ENCODE measurements at regions not wholly inside any gene's neighbourhood (a gene's known extent, or its start where the extent isn't known, plus 50 kb on each side); places are given as distances from the start of the nearest gene placed in this dataset.

GRCh38 chr5:68139611-68140441 is 75.7 kb upstream of the PIK3R1 start:
- no peak for ATAC-seq
- TF ChIP-seq OSR1 (CRISPR knock-in tag; IDR thresholded peaks at IDR 0.05) (no peak), ZC3H10 (CRISPR knock-in tag; IDR thresholded peaks at IDR 0.05) (no peak), RARB (CRISPR knock-in tag; IDR thresholded peaks at IDR 0.05) (no peak), GLIS3 (CRISPR knock-in tag; IDR thresholded peaks at IDR 0.05) (no peak)
- TF ChIP-seq, protein P1, sequence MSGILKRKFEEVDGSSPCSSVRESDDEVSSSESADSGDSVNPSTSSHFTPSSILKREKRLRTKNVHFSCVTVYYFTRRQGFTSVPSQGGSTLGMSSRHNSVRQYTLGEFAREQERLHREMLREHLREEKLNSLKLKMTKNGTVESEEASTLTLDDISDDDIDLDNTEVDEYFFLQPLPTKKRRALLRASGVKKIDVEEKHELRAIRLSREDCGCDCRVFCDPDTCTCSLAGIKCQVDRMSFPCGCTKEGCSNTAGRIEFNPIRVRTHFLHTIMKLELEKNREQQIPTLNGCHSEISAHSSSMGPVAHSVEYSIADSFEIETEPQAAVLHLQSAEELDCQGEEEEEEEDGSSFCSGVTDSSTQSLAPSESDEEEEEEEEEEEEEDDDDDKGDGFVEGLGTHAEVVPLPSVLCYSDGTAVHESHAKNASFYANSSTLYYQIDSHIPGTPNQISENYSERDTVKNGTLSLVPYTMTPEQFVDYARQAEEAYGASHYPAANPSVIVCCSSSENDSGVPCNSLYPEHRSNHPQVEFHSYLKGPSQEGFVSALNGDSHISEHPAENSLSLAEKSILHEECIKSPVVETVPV (CRISPR knock-in tag; IDR thresholded peaks at IDR 0.05): no peak

DNA sequence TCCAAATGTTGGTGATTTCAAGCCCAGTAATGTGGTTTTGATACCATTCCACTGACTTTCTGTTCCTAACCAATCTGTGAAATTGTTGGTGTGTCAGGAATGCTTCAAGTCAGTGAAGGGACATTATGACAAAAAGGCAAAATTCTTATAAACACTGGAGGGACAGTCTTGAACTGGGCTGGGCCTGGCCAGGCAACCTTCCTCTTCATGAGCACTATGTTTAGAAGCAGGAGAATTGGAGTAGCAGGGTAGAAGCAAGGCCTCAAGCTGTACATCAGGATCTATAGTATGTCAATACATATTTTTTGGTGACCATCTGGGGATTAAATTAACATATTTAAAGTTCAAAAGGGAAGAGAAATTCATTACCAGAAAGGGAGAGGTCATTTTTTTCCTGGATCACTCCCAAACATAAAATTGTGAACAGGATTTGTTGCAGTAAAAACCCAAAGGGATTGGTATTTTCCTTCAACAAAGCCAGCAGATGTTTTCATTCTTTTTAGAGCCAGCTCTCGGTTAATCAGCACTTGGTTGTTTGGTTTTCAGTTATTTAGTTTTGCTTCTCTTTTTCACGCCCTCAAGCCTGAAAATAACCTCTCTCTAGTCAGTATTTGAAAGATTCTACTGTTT is 77.9 kb upstream of the PIK3R1 start:
- no peak for ATAC-seq
- TF ChIP-seq ZFP30 (CRISPR knock-in tag; IDR thresholded peaks at IDR 0.05): no peak
- TF ChIP-seq, protein P2, sequence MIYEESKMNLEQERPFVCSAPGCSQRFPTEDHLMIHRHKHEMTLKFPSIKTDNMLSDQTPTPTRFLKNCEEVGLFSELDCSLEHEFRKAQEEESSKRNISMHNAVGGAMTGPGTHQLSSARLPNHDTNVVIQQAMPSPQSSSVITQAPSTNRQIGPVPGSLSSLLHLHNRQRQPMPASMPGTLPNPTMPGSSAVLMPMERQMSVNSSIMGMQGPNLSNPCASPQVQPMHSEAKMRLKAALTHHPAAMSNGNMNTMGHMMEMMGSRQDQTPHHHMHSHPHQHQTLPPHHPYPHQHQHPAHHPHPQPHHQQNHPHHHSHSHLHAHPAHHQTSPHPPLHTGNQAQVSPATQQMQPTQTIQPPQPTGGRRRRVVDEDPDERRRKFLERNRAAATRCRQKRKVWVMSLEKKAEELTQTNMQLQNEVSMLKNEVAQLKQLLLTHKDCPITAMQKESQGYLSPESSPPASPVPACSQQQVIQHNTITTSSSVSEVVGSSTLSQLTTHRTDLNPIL (CRISPR knock-in tag; IDR thresholded peaks at IDR 0.05; ENCODE audit: low read depth): no peak
- no peak for TF ChIP-seq ZNF70 (CRISPR knock-in tag; IDR thresholded peaks at IDR 0.05)
- no peak for TF ChIP-seq TCF4 (CRISPR knock-in tag; IDR thresholded peaks at IDR 0.05; ENCODE audit: borderline replicate concordance)
- TF ChIP-seq ZNF565 (CRISPR knock-in tag; conservative IDR thresholded peaks at IDR 0.05; ENCODE audit: low read depth): no peak
- TF ChIP-seq ESRRG (CRISPR knock-in tag; IDR thresholded peaks at IDR 0.05): no peak
- TF ChIP-seq, protein P3, sequence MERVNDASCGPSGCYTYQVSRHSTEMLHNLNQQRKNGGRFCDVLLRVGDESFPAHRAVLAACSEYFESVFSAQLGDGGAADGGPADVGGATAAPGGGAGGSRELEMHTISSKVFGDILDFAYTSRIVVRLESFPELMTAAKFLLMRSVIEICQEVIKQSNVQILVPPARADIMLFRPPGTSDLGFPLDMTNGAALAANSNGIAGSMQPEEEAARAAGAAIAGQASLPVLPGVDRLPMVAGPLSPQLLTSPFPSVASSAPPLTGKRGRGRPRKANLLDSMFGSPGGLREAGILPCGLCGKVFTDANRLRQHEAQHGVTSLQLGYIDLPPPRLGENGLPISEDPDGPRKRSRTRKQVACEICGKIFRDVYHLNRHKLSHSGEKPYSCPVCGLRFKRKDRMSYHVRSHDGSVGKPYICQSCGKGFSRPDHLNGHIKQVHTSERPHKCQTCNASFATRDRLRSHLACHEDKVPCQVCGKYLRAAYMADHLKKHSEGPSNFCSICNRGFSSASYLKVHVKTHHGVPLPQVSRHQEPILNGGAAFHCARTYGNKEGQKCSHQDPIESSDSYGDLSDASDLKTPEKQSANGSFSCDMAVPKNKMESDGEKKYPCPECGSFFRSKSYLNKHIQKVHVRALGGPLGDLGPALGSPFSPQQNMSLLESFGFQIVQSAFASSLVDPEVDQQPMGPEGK (CRISPR knock-in tag; IDR thresholded peaks at IDR 0.05; ENCODE audit: borderline replicate concordance): no peak
- TF ChIP-seq, protein P1 (CRISPR knock-in tag; IDR thresholded peaks at IDR 0.05): no peak
- no peak for TF ChIP-seq ZFP3 (CRISPR knock-in tag; IDR thresholded peaks at IDR 0.05)
- no peak for TF ChIP-seq ARNTL (CRISPR knock-in tag; IDR thresholded peaks at IDR 0.05; ENCODE audit: borderline replicate concordance, low read depth)
- no peak for TF ChIP-seq BACH2 (CRISPR knock-in tag; IDR thresholded peaks at IDR 0.05; ENCODE audit: borderline replicate concordance)
- TF ChIP-seq ZNF8 (CRISPR knock-in tag; IDR thresholded peaks at IDR 0.05): no peak
- TF ChIP-seq PPARA (CRISPR knock-in tag; IDR thresholded peaks at IDR 0.05; ENCODE audit: borderline replicate concordance): no peak
- no peak for TF ChIP-seq GLIS3 (CRISPR knock-in tag; IDR thresholded peaks at IDR 0.05)
- no peak for TF ChIP-seq CSDC2 (CRISPR knock-in tag; IDR thresholded peaks at IDR 0.05)
- no peak for TF ChIP-seq RARB (CRISPR knock-in tag; IDR thresholded peaks at IDR 0.05)
- no peak for TF ChIP-seq TSHZ2 (CRISPR knock-in tag; IDR thresholded peaks at IDR 0.05)
- TF ChIP-seq, protein P4, sequence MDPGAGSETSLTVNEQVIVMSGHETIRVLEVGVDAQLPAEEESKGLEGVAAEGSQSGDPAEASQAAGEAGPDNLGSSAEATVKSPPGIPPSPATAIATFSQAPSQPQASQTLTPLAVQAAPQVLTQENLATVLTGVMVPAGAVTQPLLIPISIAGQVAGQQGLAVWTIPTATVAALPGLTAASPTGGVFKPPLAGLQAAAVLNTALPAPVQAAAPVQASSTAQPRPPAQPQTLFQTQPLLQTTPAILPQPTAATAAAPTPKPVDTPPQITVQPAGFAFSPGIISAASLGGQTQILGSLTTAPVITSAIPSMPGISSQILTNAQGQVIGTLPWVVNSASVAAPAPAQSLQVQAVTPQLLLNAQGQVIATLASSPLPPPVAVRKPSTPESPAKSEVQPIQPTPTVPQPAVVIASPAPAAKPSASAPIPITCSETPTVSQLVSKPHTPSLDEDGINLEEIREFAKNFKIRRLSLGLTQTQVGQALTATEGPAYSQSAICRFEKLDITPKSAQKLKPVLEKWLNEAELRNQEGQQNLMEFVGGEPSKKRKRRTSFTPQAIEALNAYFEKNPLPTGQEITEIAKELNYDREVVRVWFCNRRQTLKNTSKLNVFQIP (CRISPR knock-in tag; IDR thresholded peaks at IDR 0.05; ENCODE audit: borderline replicate concordance, low read depth): no peak
- no peak for TF ChIP-seq OSR1 (CRISPR knock-in tag; IDR thresholded peaks at IDR 0.05)

All from SK-N-SH treated with all-trans-retinoic acid at 6 μM for 48 hours (cell line).